ENCODE measurements at regions not wholly inside any gene's neighbourhood (a gene's known extent, or its start where the extent isn't known, plus 50 kb on each side); places are given as distances from the start of the nearest gene placed in this dataset.

DNA sequence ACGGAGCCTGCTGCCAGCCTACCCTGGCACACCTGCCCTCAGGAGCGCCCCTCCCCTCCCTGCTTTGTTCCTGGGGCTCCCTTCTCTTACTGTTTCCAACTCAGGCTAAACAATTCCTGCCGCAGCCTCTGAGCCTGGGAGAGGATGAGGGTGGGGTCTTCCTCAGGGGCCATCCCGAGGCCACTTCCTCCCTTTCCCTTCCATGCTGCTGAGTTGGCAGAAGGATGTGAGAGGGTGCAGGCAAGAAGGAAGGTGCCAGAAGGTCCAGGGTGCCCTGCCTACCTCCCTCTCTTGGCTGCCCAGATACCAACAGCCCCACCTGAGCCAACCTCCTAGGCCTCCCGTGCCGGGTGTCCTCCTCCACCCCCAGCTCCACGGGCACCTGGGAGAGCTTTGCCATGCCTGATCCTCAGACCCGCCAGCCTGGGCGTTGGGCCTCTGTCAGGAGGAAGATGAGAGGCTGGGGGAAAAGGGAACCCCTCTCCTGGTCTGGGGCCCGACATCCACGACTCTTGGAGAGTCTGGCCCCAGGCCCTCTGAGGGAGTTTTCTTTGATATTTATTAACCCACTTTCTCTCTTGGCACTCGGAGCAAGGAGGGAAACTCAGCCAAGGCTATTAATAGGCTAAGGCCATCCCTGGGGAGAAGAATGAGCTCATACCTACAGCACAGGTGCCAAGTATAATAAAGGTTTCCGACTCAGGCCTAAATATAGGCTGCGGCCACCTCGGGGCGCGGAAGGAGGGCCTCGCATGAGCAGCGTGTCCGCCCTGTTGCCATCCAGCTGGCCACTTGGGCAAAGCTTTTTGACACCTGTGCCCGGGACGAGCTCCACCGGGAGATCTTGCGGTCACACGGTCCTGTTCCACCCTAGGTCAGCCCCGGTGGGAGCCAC, 232.0 kb downstream of the ENGASE start:
- no peak for DNase-seq

DNA sequence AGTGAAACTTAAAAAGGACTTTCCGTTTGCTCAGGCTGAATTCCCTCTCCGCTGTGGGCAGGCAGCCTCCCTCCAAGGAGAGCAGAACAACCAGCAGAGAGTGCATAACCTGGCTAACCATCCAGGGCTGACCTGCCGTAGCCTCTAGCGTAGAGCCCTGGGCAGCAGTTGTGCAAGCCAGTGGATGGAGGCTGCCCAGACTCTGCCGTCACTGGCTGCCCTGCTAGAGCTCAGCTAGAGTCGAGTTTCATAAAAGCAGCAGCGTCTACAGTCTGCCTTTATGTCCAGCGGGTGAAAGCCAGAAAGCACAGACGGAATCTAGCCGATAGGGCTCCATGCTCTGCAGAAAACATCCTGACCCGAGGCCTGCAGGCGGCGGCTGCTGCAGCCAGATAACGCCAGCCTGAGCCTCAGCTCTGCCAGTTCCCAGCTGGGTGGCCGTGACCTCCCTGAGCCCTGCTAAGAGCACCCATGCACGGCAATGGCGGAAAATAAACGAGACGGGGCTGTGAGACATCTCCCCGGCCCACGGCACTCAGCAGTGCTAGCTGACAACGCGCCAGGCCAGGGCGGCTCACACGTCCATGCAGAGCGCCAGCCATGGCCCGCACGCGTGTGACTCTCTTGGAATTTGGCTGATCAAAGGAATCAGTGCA, 231.3 kb downstream of the ENGASE start:
- DNase-seq, result no peak

DNA sequence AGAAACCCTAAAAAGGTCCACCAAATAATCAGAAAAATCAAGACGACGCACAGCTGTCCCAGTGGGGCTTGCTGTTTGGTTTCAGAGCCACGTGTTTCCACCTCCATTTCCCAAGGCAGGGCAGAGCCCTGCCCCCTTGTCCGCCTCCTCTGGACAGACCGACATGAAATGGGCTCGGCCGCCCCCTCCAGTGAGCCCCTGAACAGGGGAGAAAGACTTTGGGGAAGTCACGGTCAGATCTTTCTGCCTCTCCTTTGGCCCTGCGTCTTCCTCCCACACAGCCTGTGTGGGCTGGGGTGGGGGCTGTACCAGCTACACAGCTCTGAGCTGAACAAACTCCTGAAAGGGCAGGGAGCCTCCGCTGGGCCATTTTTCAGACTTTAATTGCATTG, 230.7 kb downstream of the ENGASE start:
- no peak for DNase-seq

DNA sequence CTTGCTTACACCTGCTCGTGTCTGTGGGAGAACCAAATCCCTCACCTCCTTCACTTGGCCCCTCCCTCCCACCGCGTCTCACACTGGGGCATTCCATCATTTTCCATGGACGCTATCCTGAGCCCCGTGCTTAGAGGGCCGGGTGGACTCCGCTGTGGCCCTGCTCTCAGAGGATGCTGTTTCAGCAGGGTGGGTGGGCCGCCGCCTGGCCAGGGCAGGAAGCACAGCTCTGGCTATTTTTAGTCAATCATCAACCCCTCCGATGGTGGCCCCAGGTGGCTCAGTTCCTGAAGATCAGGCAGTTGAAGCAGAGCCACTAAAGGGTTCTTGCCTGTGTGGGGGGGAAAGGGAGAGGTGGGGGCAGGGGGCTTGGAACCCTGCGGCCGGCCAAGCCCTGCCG, 230.3 kb downstream of the ENGASE start:
- DNase-seq, result no peak

DNA sequence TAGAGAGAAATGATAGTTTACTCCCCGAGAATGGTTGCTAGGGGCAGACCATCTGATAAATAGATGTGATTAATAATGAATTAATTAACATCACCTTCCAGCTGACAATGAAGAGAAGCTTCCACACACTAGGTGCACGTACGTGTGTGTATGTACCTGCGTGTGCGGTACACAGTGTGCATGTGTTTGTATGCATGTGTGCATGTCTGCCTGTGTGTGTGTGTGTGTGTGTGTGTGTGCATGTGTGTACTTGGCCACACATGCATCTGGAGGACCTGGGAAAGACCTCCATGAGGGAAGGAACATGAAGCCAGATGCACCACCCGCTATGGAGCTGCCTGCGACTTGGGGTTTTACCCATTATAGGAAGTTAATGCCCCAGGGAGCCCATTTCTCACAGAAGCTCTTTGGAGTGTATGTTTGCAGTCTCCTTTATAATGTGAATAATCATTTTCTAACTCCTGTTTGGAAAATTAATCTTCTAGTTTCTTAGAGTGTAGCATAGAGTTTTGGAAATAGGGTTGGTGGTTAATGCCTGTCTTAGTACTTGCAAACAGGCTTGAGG, 229.1 kb downstream of the ENGASE start:
- no peak for DNase-seq

DNA sequence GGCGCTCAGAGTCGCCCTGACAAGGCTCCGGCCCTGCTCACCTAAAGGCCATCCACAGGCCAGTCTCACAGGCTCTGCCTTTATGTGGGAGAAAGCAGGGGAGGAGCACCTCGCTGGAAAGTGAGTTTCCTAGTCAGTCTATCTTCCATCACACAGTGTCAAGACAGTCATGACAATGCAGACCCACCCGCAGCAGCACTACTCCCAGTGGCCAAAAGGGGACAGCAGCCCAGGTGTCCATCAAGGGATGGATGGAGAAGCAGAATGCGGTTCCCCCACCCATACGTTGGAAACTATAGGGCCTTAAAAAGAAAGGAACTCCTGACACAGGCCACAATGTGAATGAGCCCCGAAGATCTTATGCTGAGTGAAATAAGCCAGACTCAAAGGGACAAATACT, 226.8 kb downstream of the ENGASE start:
- no peak for DNase-seq

DNA sequence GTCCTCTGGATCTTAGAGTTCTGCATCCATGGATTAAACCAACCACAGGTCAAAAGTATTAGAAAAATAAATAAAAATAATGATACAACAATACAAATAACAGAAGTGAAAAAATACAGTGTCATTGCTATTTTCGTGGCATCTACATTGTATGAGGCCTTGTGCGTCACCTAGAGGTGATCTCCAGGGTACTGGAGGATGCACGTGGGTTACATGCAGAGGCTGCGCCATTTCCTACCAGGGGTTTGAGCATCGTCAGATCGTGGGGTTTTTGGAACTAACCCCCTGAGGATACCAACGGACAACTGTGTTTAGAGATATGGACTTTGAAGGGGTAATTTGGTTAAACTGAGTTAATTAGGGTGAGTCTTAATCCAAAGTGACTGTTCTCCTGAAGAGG, 224.7 kb downstream of the ENGASE start:
- no peak for DNase-seq

DNA sequence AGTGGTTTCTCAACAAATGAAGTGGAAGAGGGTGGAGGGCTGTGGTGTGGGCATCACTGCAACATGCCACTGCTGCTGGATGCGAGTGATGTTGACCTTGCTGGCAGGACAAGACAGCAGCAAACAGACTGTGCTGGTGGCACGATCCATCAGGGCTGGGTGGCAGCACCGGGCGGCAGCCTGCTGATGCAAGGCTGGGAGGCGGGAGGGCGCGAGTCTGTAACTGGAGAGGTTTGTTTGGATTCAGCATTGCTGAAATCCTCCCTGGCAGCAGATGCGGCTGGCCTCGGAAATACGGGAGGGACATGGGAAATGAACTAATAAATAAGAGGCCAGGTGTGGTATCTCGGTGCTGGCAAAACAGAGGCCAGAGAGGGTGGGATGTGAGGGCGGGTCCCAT, 224.2 kb downstream of the ENGASE start:
- no peak for DNase-seq

DNA sequence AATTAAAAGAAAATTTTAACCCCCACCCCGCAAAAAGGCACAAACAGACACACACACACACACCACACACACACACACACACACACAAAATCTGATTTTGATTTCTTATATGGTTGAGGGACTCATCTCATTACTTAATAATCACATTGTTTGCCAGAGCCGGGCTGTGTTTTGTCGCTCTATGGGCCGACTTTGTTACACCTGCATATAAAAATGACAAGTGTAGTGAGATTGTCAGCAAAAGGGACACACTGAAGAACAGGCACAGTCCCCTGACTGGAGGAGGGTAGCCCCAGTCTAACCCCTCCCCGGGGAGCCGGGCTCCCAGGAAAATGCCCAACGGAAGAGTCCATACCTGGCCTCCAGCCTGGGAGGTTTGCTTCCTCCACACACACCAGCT, 221.6 kb downstream of the ENGASE start:
- no peak for DNase-seq

DNA sequence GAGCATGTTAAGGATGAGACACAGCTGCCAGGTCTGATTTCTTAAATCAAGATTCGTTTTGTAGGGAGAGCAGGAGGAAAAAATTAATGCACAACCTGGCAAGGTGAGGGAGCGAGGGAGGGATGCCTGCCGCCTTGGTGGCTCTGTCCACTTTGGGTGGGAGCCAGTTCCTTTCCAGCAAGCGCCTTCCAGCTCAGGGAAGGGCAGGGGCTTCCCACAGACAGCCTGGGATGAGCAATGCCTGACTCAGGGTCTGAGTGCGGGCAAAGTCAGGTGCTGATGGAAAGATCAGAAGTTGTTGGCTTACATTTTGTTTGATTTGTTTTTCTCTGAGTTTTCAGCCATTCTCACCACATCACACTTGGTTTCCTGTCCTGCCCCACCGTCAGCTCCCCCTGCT, 220.7 kb downstream of the ENGASE start:
- DNase-seq, result no peak

DNA sequence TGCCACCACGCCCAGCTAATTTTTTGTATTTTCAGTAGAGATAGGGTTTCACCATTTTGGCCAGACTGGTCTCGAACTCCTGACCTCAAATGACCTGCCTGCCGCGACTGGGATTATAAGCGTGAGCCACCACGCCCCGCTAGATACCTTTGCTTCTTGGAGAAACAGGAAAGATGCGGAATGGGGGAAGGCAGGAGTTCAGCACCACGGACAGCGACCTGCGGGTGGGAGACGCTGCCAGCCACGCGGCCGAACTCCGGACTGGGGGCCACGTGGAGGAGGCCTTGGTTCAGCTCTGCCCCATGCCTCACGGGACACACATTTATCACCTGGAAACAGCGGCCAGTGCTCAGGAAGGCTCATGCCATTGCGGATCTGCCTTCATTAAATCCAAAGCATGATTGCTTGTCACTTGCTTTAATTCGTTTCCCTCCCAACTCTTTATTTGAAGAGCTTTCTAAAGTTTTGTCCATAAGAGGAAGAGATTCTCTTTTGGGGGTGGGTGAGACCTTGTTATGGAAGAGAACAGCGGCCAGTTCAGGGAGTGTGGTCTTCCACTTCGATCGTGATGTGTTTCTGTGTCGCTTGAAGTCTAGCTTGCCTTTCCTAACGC, 219.9 kb downstream of the ENGASE start:
- peak; percentile 28 to 46 for DNase-seq

DNA sequence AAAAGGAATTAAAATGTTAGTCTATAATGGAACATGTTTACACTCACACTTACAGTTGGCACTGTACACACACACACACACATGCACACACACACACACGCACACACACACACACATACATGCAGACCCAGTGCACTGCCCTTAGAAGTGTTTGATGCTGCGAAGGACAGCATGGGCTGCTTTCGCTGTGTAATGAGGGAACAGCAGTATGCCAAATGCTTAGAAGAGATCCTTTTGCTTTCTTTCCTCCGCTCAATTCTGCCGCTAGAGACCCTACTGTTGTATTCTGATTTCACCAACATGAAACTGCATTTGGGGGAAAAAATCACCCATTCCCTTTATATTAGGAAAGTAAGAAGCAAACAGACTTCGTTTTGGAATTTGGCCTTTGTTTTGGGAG, 217.9 kb downstream of the ENGASE start:
- DNase-seq, result no peak

DNA sequence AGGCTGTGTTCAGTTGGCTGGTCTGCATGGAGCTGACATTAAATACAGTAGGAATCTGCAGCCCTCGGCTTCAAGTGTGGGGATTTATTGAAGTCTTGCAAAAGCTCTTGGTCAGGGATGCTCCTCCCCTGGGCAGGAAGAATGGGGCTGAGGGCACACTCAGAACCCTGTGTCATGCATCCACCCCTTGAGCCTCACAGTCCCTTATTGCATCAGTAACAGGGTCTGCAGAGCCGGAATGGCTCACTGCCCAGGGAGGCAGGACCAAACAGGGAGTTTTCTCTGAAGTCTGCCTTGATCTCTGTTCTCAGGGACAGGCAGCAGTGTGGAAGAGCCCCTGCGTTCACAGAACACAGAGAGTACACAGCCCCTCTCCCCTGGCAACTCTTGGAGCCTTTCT, 216.8 kb downstream of the ENGASE start:
- no peak for DNase-seq

DNA sequence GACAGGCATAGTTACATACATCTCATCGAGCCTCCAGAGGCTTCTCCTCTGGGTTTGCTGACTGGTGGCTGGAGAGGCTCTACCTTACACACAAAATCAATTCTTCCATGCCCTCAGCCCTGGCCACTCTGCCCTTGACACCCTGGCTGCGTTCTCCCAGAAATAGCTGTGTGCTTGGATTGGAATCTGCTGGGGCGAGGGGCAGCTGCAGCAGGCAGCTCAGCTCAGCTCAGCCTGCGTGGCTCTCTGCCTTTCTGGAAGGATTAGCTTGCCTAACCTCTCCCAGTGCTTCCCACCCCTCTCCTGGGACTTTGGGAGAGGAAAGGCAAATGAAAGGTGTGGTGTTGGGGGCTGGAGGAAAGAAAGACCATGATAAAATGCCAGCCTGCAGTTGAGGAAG, 216.1 kb downstream of the ENGASE start:
- no peak for DNase-seq

DNA sequence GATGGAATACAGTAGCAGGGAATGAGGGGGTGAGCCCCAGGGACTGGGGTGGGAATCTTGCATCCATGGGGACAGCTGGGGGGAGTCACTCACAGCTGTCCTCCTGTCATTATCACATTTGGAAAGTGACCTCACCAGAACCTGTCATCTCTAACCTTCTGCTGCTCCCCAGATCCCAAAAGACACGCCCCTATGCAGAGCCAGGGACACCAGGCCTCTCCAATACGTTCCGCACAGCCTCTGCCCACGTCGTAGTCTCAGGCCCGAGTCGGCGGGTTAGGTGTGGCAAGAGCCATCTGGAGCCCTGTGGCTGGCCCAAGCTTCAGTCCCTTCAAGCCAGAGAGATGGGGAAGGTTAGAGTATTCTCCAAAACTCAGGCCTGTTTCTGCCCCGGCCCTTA, 214.3 kb downstream of the ENGASE start:
- DNase-seq, result no peak

DNA sequence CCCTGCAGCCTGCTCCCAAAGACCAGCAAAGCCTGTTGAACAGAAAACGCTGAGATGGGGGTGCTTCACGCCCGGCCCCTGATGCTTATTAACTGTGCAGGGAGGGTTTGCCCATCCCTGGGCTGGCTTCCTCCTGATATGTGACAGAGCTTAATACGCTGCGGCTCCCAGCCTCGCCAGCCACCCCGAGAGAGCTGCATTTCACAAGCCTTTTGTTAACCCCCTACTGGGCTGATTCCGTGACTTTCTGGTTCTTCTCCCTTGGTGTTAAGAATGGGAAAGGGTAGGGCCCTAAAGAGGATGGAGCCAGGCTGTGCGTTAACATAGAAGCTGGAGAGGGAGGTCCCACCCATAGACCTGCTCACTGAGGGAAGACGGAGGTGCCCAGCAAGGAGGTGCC, 211.8 kb downstream of the ENGASE start:
- DNase-seq, result no peak

DNA sequence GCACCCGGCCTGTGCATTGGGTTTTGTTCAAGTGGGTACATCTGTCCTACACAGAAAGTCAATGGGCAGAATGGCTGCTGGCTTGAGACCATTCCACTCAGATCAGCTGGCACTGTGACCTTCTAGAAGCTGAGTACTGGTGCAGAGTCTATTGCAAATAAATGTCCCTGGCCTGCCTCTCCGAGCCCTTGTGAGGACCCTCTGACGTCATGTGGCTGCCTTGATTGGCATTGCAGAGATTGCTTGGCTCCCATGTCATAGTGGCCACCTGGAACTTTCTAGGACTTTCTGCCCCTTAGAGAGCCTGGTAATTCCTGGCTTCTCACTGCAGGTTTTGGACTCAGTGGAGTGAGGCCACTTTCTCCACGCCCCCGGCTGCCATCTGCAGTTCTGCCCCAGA, 211.3 kb downstream of the ENGASE start:
- no peak for DNase-seq

DNA sequence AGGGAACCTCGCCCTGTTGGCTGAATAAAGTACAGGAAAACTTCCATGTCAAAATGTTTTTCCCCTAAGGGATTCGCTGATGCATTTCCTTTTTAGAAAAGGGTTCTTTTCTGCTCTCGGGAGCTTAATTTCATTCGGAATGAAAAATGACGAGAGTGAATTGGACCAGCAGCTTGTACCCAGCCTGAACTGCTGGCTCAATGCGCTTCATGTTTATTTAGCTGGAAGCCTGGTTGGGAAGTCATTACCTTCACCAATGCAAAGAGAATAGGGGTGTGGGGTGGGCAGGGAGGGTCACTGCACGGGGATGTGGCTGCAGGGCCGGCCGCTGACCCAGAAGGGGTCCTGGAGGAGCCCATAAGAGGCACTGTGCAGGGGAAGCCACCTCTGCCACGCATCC, 207.7 kb downstream of the ENGASE start:
- DNase-seq, result no peak

DNA sequence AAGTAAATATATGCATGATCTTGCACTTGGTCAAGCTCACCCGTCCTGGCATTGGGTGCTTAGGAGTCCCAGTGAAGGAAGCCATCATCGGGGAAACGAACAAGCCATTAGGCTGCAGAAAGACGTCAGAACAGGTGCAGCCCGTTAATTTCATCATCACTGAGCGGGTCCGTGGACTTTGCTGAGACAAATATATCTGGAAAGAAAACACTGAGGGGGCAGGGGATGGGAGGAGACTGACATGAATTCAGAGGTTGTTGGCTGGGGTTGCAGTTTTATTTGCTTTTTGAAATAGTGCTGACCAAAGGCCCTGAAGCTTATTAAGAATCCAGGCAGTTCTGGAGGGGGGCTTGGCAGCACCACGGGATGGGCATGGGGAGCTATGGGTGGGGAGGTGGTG, 207.2 kb downstream of the ENGASE start:
- DNase-seq, result no peak

DNA sequence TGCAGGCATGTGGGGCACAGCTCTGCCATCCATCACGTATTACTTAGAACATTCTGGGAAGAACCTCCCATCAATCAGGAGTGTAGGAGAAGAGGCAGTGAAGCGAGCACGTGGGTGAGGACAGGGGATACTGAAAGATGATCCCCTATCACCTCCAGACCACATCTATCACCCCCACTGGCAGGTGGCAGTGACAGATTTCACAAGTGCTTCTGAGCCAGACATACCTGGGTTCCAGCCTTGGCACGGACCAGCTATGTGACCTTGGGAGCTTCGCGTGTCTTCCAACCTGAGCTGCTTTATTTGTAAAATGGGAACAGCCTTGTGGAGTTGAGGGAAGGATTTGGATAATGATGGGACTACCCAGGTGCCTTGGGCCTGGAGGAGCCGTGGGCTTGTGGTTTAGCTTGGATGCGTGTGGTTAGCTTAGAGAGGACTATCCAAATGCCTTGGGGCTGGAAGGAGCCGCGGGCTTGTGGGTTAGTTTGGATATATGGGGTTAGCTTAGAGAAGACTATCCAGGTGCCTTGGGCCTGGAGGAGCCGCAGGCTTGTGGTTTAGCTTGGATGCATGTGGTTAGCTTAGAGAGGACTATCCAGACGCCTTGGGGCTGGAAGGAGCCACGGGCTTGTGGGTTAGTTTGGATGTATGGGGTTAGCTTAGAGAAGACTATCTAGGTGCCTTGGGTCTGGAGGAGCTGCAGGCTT, 206.4 kb downstream of the ENGASE start:
- DNase-seq, result no peak

DNA sequence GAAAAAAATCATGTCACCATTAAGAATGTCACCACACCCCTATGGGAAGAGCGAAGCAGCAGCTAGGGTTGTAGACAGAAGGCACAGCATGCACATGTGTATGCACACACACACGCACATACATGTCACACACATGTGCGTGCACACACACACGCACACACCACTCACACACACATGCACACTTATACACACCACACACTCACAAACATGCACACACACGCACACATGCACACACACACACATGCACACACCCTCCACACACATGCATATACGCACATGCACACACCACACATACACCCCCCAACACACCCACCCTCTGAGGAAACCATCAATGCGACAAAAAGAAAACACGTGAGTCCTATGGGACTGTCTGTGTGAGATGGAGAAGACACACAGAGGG, 205.4 kb downstream of the ENGASE start:
- no peak for DNase-seq

DNA sequence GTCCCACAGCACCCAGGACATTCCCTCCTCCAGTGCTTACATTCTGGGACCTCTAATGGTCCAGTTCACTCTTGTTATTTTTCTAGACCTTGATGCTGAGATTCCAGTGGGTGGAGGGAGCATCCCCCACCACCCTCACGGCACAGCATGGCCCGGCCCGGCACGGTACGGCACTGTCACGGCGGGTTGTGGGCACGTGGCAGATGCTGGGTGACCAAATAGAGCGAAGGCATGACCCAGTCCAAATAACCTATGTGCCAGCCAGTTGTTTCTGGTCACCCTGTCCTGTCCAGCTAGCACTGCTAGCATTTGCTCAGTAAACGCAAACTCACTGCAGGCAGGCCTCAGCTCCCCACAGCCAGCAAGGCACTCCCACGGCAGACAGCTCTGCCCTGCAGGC, 204.7 kb downstream of the ENGASE start:
- no peak for DNase-seq

DNA sequence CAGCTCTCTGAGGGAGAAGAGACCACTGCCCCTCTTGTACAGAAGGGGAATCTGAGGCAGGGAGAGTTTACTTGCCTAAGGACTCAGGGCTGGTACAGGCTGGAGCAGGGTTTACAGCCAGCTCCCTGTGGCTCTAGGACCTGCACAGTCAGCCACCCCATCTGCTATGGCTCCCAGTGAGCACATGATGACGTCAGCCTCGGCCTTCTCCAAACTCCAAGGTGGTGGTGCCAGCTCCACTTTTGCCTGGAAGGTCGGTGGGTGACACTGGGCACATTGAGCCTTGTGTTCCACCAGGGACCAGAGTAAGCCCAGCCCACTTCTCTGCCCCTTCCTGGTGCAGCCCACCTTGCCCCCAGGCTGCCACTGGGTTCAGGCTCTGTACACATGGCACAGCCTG, 202.2 kb downstream of the ENGASE start:
- DNase-seq, result no peak
